MM.1S (cell line): ENCODE measurements at regions not wholly inside any gene's neighbourhood (a gene's known extent, or its start where the extent isn't known, plus 50 kb on each side); places are given as distances from the start of the nearest gene placed in this dataset.

Experiments
- DNase-seq: peaks from one replicate; pipeline ENCODE4 v3.0.0-alpha.2; 2015
- H2AFZ ChIP-seq: fragments of 300-600 bp; sonication (generic); 2 replicates; pipeline ENCODE4 v1.6.0; 2016; ENCODE audit warnings: antibody characterized with exemption, low read length
- H3F3A ChIP-seq: fragments of 300-600 bp; sonication (generic); 2 replicates; pipeline ENCODE4 v1.6.1; 2016; ENCODE audit warnings: mild to moderate bottlenecking, antibody characterized with exemption, low read length, moderate library complexity, mixed read lengths; ENCODE audit not compliant: insufficient read depth
- H3K27ac ChIP-seq: fragments of 300-600 bp; sonication (generic); 2 replicates; pipeline ENCODE4 v1.5.1; 2016; ENCODE audit warnings: mild to moderate bottlenecking, low read length
- H3K27me3 ChIP-seq: fragments of 300-600 bp; sonication (generic); replicated peaks from 2 replicates; pipeline ENCODE4 v1.6.0; 2016; ENCODE audit warnings: low read length; ENCODE audit not compliant: insufficient read depth
- H3K36me3 ChIP-seq: fragments of 300-600 bp; sonication (generic); replicated peaks from 2 replicates; pipeline ENCODE4 v1.6.1; 2016; ENCODE audit warnings: mild to moderate bottlenecking, low read length, mixed read lengths; ENCODE audit not compliant: insufficient read depth
- H3K4me1 ChIP-seq: fragments of 300-600 bp; sonication (generic); 2 replicates; pipeline ENCODE4 v1.6.1; 2016; ENCODE audit warnings: low read length, mixed read lengths
- H3K4me2 ChIP-seq: fragments of 300-600 bp; sonication (generic); 2 replicates; pipeline ENCODE4 v1.6.0; 2016; ENCODE audit warnings: low read depth, low read length
- H3K4me3 ChIP-seq: fragments of 300-600 bp; sonication (generic); 2 replicates; pipeline ENCODE4 v1.5.1; 2016; ENCODE audit warnings: low read length, mixed read lengths
- H3K79me2 ChIP-seq: fragments of 300-600 bp; sonication (generic); 2 replicates; pipeline ENCODE4 v1.6.1; 2016; ENCODE audit warnings: mixed run types, low read length, mixed read lengths
- H3K9ac ChIP-seq: fragments of 300-600 bp; sonication (generic); 2 replicates; pipeline ENCODE4 v1.6.1; 2016; ENCODE audit warnings: low read length, mixed read lengths
- H3K9me2 ChIP-seq: fragments of 300-600 bp; sonication (generic); replicated peaks from 2 replicates; pipeline ENCODE4 v1.6.1; 2016; ENCODE audit warnings: mild to moderate bottlenecking, low read length, mixed read lengths; ENCODE audit not compliant: insufficient read depth
- H3K9me3 ChIP-seq: fragments of 300-600 bp; sonication (generic); replicated peaks from 2 replicates; pipeline ENCODE4 v1.6.1; 2016; ENCODE audit warnings: mild to moderate bottlenecking, low read length, mixed read lengths; ENCODE audit not compliant: insufficient read depth
- H4K20me1 ChIP-seq: fragments of 300-600 bp; sonication (generic); 2 replicates; pipeline ENCODE4 v1.6.1; 2016; ENCODE audit warnings: mild to moderate bottlenecking, low read length, moderate library complexity, mixed read lengths; ENCODE audit not compliant: insufficient read depth
- EZH2 ChIP-seq: fragments of 300-600 bp; sonication (generic); optimal IDR thresholded peaks from 2 replicates; pipeline ENCODE3; 2017; ENCODE audit warnings: low read depth, mild to moderate bottlenecking, antibody characterized with exemption, low read length, mixed read lengths
- EZH2phosphoT487 ChIP-seq: fragments of 300-600 bp; sonication (generic); IDR thresholded peaks from 2 replicates; pipeline ENCODE4 v1.6.1; 2018; ENCODE audit warnings: antibody characterized with exemption, low read length
- TF ChIP-seq, protein P1 (sequence below): fragments of 300-600 bp; sonication (generic); IDR thresholded peaks from 2 replicates; pipeline ENCODE4 v1.5.1; 2016; ENCODE audit warnings: antibody characterized with exemption, low read length, mixed read lengths

DNA sequence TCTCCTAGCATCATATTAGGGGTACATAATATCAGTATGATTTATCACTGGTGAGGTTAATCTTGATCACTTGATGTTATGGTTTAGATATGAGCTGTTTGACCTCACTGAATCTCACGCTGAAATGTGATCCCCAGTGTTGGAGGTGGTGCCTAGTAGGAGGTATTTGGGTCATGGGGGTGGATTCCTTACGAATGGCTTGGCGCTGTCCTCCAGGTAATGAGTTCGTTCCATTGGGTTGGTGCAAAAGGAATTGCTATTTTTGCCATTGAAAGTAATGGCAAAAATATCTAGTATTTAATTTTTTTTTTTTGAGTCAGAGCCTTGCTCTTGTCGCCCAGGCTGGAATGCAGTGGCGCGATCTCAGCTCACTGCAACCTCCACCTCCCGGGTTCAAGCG lies 326.3 kb downstream of the AASDHPPT start:
- no peak overlapping the region for H3K4me2 ChIP-seq
- no peaks in the 10 kb centered on the region for H3K9me3 ChIP-seq
- H3K27ac ChIP-seq, result no peak overlapping the region
- no peak overlapping the region for H2AFZ ChIP-seq
- no peak for DNase-seq
- no peaks in the 10 kb centered on the region for H3K79me2 ChIP-seq
- H3K36me3 ChIP-seq, result no peaks in the 10 kb centered on the region
- H4K20me1 ChIP-seq, result no peaks in the 10 kb centered on the region
- H3F3A ChIP-seq, result no peaks in the 10 kb centered on the region
- H3K9me2 ChIP-seq, result no peaks in the 10 kb centered on the region
- H3K9ac ChIP-seq, result no peak overlapping the region
- H3K27me3 ChIP-seq, result no peaks in the 10 kb centered on the region
- no peaks in the 10 kb centered on the region for H3K4me1 ChIP-seq
- H3K4me3 ChIP-seq, result no peak overlapping the region
- no peak for TF ChIP-seq EZH2
- TF ChIP-seq EZH2phosphoT487, result no peak
- TF ChIP-seq, protein P1, sequence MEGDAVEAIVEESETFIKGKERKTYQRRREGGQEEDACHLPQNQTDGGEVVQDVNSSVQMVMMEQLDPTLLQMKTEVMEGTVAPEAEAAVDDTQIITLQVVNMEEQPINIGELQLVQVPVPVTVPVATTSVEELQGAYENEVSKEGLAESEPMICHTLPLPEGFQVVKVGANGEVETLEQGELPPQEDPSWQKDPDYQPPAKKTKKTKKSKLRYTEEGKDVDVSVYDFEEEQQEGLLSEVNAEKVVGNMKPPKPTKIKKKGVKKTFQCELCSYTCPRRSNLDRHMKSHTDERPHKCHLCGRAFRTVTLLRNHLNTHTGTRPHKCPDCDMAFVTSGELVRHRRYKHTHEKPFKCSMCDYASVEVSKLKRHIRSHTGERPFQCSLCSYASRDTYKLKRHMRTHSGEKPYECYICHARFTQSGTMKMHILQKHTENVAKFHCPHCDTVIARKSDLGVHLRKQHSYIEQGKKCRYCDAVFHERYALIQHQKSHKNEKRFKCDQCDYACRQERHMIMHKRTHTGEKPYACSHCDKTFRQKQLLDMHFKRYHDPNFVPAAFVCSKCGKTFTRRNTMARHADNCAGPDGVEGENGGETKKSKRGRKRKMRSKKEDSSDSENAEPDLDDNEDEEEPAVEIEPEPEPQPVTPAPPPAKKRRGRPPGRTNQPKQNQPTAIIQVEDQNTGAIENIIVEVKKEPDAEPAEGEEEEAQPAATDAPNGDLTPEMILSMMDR, result no peak

DNA sequence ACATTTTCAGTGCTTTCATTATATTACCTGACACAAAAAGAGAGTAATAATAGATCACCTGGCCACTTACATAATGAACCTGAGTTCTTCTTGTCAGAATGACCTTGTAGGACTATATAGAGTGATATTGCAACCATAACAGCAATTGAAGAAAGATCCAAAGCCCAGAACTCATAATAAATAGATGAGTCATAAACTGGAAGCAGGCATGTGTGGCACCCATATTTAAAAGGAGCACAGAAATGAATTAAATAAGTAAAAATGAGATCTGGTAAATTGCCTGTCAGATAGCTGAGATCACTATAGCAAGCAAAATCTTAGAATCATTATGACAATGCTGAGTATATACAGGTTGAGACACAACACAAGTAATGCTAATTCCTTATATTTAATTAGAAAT lies 331.8 kb downstream of the AASDHPPT start:
- TF ChIP-seq EZH2phosphoT487 (no peak), EZH2 (no peak)
- TF ChIP-seq, protein P1, result no peak
- Histone ChIP-seq H3F3A (no peaks in the 10 kb centered on the region), H3K27ac (no peak overlapping the region), H3K27me3 (no peaks in the 10 kb centered on the region), H3K9me2 (no peaks in the 10 kb centered on the region), H2AFZ (no peak overlapping the region), H3K9me3 (no peaks in the 10 kb centered on the region), H3K4me3 (no peak overlapping the region), H3K36me3 (no peaks in the 10 kb centered on the region), H3K79me2 (no peaks in the 10 kb centered on the region), H3K4me1 (no peaks in the 10 kb centered on the region), H3K4me2 (no peak overlapping the region), H3K9ac (no peak overlapping the region), H4K20me1 (no peaks in the 10 kb centered on the region)
- no peak for DNase-seq

DNA sequence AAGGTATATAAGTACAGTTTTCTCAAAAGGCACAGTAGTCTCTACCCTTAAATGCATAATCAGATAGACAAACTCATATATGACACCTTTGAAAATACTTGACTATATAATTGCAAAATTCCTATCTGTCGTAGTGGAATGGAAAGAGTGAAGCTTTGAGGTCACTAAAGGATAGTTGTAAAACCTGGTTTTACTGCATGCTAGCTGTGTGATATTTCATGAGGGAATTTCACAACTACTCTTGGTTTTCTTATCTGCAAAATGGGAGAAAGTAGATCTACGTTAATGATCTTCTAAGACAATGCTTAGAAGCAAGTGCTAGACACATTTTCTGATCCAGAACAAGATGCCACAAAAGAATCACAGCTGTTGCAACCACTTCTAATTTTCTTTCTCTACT lies 332.2 kb downstream of the AASDHPPT start:
- Histone ChIP-seq H3K4me1 (no peaks in the 10 kb centered on the region), H2AFZ (no peak overlapping the region), H3K9ac (no peak overlapping the region), H3K4me3 (no peak overlapping the region), H3K9me2 (no peaks in the 10 kb centered on the region), H3K27ac (no peak overlapping the region), H3K27me3 (no peaks in the 10 kb centered on the region), H3F3A (no peaks in the 10 kb centered on the region), H3K79me2 (no peaks in the 10 kb centered on the region), H3K9me3 (no peaks in the 10 kb centered on the region), H3K4me2 (no peak overlapping the region), H3K36me3 (no peaks in the 10 kb centered on the region), H4K20me1 (no peaks in the 10 kb centered on the region)
- TF ChIP-seq EZH2, result no peak
- TF ChIP-seq, protein P1, result no peak
- no peak for TF ChIP-seq EZH2phosphoT487
- no peak for DNase-seq
